ENCODE measurements at regions not wholly inside any gene's neighbourhood (a gene's known extent, or its start where the extent isn't known, plus 50 kb on each side); places are given as distances from the start of the nearest gene placed in this dataset.
A peak's percentile ranks its signal among the peaks of the same experiment; 100 is the strongest.
"Not testable (repeated sequence)": the region's sequence is repeated elsewhere in the genome, so short reads cannot be mapped to it uniquely, and the experiment has no call there.

DNA sequence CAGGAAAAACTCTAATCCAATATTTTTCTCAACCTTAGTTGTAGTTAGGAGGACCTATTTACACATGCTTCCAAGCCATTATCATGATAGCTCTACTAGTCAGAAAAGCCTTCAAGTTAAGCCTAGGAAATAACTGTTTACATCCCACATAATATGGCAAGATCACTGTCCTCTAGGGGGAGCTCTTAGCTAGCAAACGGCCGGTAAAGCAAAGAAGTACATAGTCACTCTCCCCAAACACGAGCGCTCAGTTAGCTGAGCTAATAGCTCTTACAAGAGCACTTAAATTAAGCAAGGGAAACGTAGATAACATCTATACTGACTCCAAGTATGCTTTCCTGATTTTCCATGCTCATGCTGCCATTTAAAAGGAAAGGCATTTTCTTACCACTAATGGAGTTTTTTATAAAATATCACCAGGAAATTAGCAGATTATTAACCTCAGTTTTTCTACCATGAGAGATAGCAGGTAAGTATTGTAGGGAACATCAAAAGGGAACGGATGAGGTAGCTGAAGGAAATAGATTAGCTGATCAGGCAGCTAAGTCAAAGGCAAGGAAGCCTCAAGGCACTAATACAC lies 100.6 kb upstream of the PABPC3 start:
- no peak overlapping the region for H3K4me3 ChIP-seq
- H3K36me3 ChIP-seq, result no peaks in the 10 kb centered on the region
- no peak overlapping the region for H3K27ac ChIP-seq
- ATAC-seq (peak; percentile 85 to 94), DNase-seq (peak; percentile 16 to 39)
- no peak for TF ChIP-seq POLR2A (IDR thresholded peaks at IDR 0.05)
- TF ChIP-seq, protein P1, sequence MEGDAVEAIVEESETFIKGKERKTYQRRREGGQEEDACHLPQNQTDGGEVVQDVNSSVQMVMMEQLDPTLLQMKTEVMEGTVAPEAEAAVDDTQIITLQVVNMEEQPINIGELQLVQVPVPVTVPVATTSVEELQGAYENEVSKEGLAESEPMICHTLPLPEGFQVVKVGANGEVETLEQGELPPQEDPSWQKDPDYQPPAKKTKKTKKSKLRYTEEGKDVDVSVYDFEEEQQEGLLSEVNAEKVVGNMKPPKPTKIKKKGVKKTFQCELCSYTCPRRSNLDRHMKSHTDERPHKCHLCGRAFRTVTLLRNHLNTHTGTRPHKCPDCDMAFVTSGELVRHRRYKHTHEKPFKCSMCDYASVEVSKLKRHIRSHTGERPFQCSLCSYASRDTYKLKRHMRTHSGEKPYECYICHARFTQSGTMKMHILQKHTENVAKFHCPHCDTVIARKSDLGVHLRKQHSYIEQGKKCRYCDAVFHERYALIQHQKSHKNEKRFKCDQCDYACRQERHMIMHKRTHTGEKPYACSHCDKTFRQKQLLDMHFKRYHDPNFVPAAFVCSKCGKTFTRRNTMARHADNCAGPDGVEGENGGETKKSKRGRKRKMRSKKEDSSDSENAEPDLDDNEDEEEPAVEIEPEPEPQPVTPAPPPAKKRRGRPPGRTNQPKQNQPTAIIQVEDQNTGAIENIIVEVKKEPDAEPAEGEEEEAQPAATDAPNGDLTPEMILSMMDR (IDR thresholded peaks at IDR 0.05 in 4 of 5, conservative IDR thresholded peaks at IDR 0.05 in 1 of 5), result peak; percentile 25 to 68 (median 51)
- H3K9me3 ChIP-seq, result no peaks in the 10 kb centered on the region
- H3K4me1 ChIP-seq, result no peaks in the 10 kb centered on the region
- no peaks in the 10 kb centered on the region for H3K27me3 ChIP-seq
- intact Hi-C loops (cut with DNase I; ENCODE audit: low total_unique reads), result loop anchor here (1.0 to 5.0 kb wide), 2 partner anchors 42 to 117 kb away; no protein-coding TSS in a partner anchor
- in situ Hi-C loops (cut with MboI; ENCODE audit: low sequenced_read_pairs in 4 of 4), result loop anchor here in 2 of 4 donors (25.0 kb wide), 1 partner anchor 308 kb away; the partner anchor contains the start of gene ATP12A (in 2 of the 2)

DNA sequence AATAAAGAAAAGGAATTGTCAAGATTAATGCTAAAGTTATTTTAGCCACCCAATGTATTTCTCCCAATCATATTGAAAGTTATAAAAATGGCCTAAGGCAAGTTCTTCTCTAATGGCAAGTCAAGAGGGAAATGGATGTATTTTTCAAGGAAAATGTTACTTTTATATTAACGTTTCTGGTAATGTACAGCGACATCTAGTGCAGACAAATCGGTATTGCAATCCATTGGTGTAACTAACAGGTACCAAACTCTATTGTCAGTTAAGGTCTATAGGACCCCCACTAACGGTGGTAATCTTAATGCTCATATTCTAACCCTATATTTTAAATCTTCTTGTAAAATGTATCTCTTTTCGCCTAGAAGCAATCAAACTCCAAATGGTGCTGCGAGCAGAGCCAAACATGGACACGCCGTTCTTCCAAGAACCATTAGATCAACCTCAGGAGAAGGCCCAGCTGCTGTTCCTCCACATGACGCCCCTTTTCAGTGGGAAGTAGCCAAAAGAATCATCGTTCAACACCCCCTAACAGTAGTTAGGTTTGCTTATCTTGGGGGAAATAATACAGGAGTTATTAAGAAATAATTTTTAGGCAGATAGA lies 98.5 kb upstream of the PABPC3 start:
- H3K4me1 ChIP-seq, result no peaks in the 10 kb centered on the region
- ATAC-seq (no peak), DNase-seq (no peak)
- no peak overlapping the region for H3K27ac ChIP-seq
- TF ChIP-seq, protein P1 (IDR thresholded peaks at IDR 0.05 in 4 of 5, conservative IDR thresholded peaks at IDR 0.05 in 1 of 5), result peak in 3 of 5 experiments; percentile 17 to 65 (median 53)
- no peak for TF ChIP-seq POLR2A (IDR thresholded peaks at IDR 0.05)
- no peaks in the 10 kb centered on the region for H3K9me3 ChIP-seq
- intact Hi-C loops (cut with DNase I; ENCODE audit: low total_unique reads), result loop anchor here (5.0 kb wide), 1 partner anchor 115 kb away; no protein-coding TSS in a partner anchor
- in situ Hi-C loops (cut with MboI; ENCODE audit: low sequenced_read_pairs in 4 of 4), result loop anchor here in 2 of 4 donors (25.0 kb wide), 1 partner anchor 310 kb away; the partner anchor contains the start of gene ATP12A (in 2 of the 2)
- peaks cover 0 to 4% (median 0%) of the 10 kb centered on the region in 3 donors for H3K27me3 ChIP-seq
- H3K4me3 ChIP-seq, result no peak overlapping the region
- no peaks in the 10 kb centered on the region for H3K36me3 ChIP-seq

DNA sequence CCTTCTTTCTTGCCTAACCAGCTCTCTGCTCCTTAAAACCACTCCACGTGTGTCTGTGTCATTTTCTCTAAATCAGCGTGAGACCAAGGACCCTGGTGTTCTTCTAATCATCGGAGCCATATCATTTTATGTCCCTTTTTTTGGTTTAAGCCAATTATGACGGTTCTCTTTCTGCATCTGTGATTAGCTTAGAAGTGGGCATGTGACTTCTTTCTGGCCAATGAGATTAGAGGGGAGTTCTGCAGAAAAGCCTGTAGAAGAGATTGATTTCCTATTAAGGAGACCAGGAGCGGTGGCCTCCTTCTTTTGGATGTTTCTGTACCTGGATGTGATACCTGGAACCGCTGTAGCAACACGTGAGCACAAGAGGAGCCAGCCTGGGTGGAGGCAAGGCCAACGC lies 97.5 kb upstream of the PABPC3 start:
- DNase-seq, result no peak
- no peaks in the 10 kb centered on the region for H3K9me3 ChIP-seq
- intact Hi-C loops (cut with DNase I; ENCODE audit: low total_unique reads) (loop anchor here (5.0 kb wide), 1 partner anchor 114 kb away; no protein-coding TSS in a partner anchor), in situ Hi-C loops (cut with MboI; ENCODE audit: low sequenced_read_pairs in 4 of 4) (loop anchor here in 2 of 4 donors (25.0 kb wide), 1 partner anchor 311 kb away; the partner anchor contains the start of gene ATP12A (in 2 of the 2))
- no peaks in the 10 kb centered on the region for H3K4me1 ChIP-seq
- no peak for ATAC-seq
- no peak overlapping the region for H3K4me3 ChIP-seq
- no peak overlapping the region for H3K27ac ChIP-seq
- no peak for TF ChIP-seq POLR2A (IDR thresholded peaks at IDR 0.05)
- TF ChIP-seq, protein P1 (IDR thresholded peaks at IDR 0.05 in 4 of 5, conservative IDR thresholded peaks at IDR 0.05 in 1 of 5), result no peak
- H3K36me3 ChIP-seq, result no peaks in the 10 kb centered on the region
- H3K27me3 ChIP-seq, result peaks cover 0 to 4% (median 0%) of the 10 kb centered on the region in 3 donors

DNA sequence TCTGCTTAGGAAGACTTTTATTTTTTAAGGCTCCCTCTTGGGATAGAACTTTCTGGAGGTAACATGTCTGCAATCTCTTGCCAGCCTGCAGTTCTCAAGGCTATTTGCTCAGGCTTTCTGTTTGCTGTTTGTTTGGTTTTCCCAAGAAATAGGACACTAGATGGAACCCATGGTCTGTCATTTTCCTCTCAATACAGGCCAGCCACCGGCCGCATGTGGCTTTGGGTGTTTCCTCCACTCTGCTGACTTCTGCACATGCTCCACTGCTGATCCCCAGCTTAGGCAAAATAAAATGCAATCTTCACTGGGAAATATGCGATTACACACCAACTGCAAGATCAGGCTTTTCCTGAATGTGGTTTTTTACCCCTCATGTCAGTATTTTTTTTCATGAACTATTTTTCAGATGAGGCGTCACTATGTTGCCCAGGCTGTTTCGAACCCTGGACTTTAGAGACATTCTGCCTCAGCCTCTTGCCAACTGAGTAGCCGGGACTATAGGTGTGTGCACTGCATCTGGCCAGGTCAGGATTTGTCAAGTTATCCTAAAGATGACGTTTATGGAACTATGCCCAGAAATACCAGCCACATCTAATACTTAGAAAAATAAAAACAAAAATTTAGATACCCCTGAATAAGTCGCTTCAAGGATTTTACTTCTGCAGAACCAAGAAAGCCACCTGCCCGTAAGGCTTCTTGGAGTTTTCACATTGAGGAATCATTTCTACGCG lies 94.3 kb upstream of the PABPC3 start:
- H3K4me3 ChIP-seq, result no peak overlapping the region
- intact Hi-C loops (cut with DNase I; ENCODE audit: low total_unique reads) (no loop called here), in situ Hi-C loops (cut with MboI; ENCODE audit: low sequenced_read_pairs in 4 of 4) (no loop called here)
- no peak overlapping the region for H3K27ac ChIP-seq
- no peaks in the 10 kb centered on the region for H3K4me1 ChIP-seq
- no peaks in the 10 kb centered on the region for H3K9me3 ChIP-seq
- H3K36me3 ChIP-seq, result no peaks in the 10 kb centered on the region
- H3K27me3 ChIP-seq, result peaks cover 0 to 4% (median 0%) of the 10 kb centered on the region in 3 donors
- TF ChIP-seq, protein P1 (IDR thresholded peaks at IDR 0.05 in 4 of 5, conservative IDR thresholded peaks at IDR 0.05 in 1 of 5), result no peak
- TF ChIP-seq POLR2A (IDR thresholded peaks at IDR 0.05), result no peak
- ATAC-seq, result no peak
- DNase-seq, result no peak

DNA sequence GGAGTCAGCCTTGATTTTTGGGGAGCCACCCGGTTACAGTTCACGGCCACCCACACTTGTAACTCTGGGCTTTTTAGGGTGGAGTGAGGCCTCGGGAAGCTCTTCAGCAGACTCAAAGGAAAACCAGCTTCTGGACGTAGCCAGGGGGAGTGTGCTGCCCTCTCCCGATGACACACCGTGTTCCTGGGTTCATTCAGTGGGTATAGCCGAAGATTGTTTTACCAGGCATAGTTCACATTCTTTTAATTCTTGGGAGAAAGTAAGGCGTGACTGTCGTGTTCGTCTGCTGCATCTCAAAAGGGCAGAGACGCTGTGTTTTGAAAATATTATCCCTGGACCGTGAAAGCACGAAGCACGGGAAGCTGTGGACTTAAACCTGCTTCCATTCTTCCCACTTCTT lies 93.6 kb upstream of the PABPC3 start:
- H3K36me3 ChIP-seq; intact Hi-C loops (cut with DNase I; ENCODE audit: low total_unique reads); in situ Hi-C loops (cut with MboI; ENCODE audit: low sequenced_read_pairs in 4 of 4); DNase-seq; H3K4me3 ChIP-seq; H3K9me3 ChIP-seq; H3K27me3 ChIP-seq; H3K4me1 ChIP-seq; ATAC-seq; H3K27ac ChIP-seq: not testable (repeated sequence)

DNA sequence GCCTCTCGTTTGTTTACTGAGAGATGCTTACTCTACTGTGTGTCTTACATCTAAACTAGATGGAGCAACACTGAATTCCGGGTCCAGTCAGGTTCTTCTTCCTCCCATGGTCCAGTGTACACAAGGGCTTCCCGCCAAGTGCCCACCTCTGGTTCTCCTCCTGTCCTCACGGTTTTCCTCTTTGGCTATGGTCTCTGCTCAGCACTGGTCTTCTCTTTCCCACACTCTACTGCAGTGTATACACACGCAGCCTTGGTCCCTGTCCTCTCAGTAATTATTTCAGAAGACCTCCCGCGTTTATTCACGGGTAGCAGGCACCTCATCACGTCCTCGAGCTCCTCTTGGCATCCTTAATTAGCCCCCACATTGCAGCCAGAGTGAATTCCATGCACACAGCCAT lies 91.4 kb upstream of the PABPC3 start:
- in situ Hi-C loops (cut with MboI; ENCODE audit: low sequenced_read_pairs in 4 of 4); H3K36me3 ChIP-seq; DNase-seq; H3K4me3 ChIP-seq; H3K27me3 ChIP-seq; H3K4me1 ChIP-seq; H3K9me3 ChIP-seq; intact Hi-C loops (cut with DNase I; ENCODE audit: low total_unique reads); ATAC-seq; H3K27ac ChIP-seq: not testable (repeated sequence)

DNA sequence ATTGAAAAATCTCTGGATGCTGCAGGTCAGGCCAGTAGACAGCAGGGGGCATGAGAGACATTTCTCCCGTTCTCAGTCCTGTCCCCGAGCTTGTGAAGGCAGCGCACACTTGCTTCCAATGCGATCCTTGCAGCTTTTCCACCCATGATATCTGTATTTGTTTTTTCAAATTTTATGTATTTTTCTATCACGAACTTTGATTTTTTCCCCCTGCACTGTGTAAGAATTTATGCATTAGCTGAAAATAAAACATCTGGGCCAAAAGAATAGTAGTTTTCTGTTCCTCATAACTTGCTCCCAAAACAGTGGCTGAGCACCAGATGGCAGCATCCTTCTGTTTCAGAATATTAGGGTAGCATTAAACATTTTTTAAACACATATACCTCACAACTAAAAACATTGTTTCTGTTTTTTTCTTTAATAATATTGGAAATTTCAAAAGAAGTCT lies 90.9 kb upstream of the PABPC3 start:
- H3K27ac ChIP-seq; in situ Hi-C loops (cut with MboI; ENCODE audit: low sequenced_read_pairs in 4 of 4); DNase-seq; intact Hi-C loops (cut with DNase I; ENCODE audit: low total_unique reads); H3K4me1 ChIP-seq; H3K4me3 ChIP-seq; H3K9me3 ChIP-seq; H3K27me3 ChIP-seq; H3K36me3 ChIP-seq: not testable (repeated sequence)
- ATAC-seq, result peak; percentile 58 to 64

Measured in gastrocnemius medialis (tissue), 4 donors.